Cardiac fibroblast (primary cell): ENCODE measurements at regions not wholly inside any gene's neighbourhood (a gene's known extent, or its start where the extent isn't known, plus 50 kb on each side); places are given as distances from the start of the nearest gene placed in this dataset.
"Not testable (repeated sequence)": the region's sequence is repeated elsewhere in the genome, so short reads cannot be mapped to it uniquely, and the experiment has no call there.

Experiments
- DNase-seq, 2 donors: peaks; one replicate each; pipeline versions ENCODE4 v3.0.0 to v3.0.0-alpha.2; 2010; ENCODE audit warnings: low read depth in 2 of 2
- H3K4me3 ChIP-seq, 2 donors: replicated peaks in 1 of 2; 1 replicate in 1 of 2; 2 replicates in 1 of 2; pipeline ENCODE4 v1.5.1; 2011; ENCODE audit warnings: low read depth in 2 of 2, low read length in 2 of 2, mild to moderate bottlenecking in 2 of 2, moderate library complexity in 1 of 2
- CTCF ChIP-seq: IDR thresholded peaks from one replicate; pipeline ENCODE4 v1.5.1; 2011; ENCODE audit warnings: low read depth, mild to moderate bottlenecking, low read length, inconsistent platforms

GRCh38 chr20:48041078-48041780 is 255.9 kb upstream of the SULF2 start:
- no peak for TF ChIP-seq CTCF
- DNase-seq, result no peak
- no peak overlapping the region for H3K4me3 ChIP-seq

DNA sequence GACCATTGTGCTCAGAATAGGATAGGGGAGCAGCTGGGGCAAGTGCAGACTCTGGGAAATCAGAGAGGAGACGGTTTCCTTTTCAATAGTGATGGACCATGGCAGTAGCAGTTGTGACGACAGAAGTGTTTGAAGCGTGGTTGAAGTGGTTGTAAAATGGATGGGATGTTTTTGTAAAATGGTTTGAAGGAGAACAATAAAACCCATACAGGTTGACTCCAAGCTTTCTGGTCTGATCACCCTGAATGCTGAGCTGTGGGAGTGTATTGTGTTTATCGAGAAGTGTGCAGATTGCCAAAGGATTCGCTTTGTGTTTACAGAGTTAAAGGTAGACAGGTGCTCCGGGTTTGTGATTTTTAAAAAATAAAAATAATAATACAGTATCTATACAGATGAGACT is 255.2 kb upstream of the SULF2 start:
- TF ChIP-seq CTCF, result no peak

DNA sequence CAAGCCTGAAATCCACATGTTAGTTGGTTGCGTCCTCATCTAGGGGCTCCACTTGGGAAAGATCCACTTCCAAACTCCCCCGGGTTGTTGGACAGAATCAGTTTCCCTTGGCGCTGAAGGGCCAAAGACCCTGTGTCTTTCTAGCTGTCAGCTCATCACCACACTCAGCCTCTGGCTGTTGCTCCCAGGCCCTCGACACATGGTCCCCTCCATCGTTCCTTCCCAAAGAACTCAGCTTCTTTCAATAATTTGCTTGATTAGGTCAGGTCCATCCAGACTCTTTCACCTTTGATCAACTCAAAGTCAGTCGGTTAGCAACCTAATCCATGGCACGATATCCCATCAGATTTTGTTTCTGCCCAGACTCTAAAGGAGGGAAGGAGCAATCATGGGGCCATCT is 254.8 kb upstream of the SULF2 start:
- H3K4me3 ChIP-seq, result no peak overlapping the region
- no peak for DNase-seq
- no peak for TF ChIP-seq CTCF

More for the DNA sequence above, 255.2 kb upstream of the SULF2 start:
- no peak for DNase-seq
- no peak overlapping the region for H3K4me3 ChIP-seq

DNA sequence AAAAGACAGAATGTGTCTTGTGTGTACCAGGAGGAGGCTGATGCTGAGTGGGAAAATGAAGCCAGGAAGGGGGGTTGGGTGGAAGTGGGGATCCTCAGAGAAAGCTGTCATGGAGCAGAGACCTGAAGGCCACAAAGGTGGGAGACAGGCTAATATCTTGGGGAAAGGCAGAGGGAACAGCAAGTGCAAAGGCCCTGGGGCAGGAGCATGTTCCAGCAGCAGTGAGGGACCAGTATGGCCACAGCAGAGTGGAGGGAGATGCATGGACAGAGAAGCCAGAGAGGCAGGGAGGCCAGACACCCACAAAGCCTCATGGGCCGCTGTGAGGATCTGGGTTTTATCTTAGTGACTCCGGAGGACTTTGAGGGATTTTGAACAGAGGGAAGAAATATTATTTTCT is 254.2 kb upstream of the SULF2 start:
- no peak for TF ChIP-seq CTCF
- no peak overlapping the region for H3K4me3 ChIP-seq
- DNase-seq, result no peak

DNA sequence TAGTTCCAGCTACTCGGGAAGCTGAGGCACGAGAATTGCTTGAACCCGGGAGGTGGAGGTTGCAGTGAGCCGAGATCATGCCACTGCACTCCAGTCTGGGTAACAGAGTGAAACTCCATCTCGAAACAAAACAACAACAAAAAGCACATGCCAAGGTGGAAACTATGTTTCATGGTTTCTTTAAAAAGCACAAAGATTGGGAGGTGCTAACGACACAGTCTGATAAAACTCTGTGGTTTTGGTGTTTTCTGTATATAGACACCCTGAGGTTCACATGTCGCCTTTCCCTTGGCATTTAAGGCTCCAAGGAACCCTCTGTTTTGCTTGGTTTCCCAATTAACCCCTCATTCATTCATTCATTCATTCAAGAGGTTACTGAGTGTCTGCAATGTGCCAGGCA is 253.4 kb upstream of the SULF2 start:
- DNase-seq, result no peak
- no peak overlapping the region for H3K4me3 ChIP-seq
- no peak for TF ChIP-seq CTCF

DNA sequence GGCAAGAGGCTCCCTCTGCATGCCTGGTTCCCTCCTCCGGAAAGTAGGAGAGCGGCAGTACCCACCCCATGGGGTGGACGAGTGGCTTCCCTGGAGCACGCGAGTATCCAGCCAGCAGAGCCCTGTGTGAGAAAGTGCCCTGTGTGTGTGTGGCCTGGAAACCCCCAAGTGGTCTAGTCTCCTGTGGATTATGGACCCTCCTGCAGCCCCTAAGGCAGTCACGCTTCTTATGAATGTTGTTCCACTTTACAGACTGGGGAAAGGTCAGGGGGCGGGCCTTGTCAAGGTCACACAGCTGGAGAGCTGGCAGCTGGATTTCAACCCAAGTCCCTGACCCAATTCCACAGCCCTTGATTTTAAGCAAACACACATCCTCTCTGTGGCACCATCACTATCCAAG is 252.5 kb upstream of the SULF2 start:
- not testable (repeated sequence) for DNase-seq, H3K4me3 ChIP-seq

DNA sequence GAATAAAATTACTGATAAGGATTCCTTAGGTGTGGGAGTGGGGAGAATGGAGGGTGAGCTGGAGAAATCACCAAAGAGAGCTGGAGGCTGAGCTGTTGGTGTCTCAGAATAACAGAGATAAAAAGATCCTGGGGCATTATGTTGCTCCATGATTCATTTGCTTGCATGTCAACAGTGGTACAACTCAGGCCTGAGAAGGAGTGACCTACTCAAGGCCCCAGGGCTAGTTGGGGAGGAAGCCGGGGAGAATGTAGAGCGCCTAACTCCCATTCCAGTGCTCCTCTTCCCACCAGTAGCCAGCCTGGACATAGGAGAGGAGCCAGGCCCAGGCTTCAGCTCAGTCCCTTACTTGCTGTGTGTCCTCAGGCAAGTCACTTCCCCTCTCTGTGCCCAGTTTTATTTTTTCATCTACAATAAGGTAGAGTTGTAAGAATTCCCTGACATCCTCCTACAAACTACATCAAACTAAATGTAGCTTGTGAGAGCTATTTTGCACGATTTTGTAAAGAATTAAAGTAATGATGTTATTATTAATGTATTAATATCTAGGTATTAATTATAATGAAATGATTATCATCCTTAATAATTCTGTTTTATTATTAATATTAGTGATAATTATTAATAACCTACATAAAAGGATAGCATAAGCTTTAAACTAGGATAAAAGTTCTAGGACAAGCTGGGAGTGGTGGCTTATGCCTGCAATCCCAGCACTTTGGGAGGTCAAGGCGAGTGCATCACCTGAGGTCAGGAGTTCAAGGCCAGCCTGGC is 250.9 kb upstream of the SULF2 start:
- no peak for TF ChIP-seq CTCF
- DNase-seq, result no peak
- H3K4me3 ChIP-seq, result no peak overlapping the region
